ENCODE measurements at regions not wholly inside any gene's neighbourhood (a gene's known extent, or its start where the extent isn't known, plus 50 kb on each side); places are given as distances from the start of the nearest gene placed in this dataset.

DNA sequence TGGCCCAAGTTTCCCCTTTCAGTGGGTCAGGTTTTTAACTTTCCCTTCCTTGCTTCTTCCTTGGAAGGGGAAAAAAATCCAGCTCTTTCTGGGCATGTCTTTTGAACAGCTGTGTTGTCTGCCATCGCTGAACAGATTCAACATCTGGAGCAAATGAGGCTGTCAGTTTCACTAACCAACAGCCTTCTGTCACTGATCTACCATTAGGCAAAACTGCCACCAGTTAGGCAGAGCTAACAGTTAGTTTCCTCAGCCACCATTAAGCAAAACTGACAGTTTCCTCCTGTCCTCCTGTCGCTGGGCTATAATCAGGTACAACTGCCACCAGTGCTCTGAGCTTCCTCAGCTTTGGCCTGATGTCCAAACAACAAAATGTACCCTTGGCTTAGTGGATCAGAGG lies 81.9 kb downstream of the NPTX2 start:
- POLR2A ChIA-PET, result no interaction called here
- no peaks in the 10 kb centered on the region for H3K27me3 ChIP-seq (ENCODE audit: control insufficient read depth, insufficient read depth, low read length)
- H3K4me3 ChIP-seq (ENCODE audit: low read depth, low read length), result no peak overlapping the region
- DNase-seq (ENCODE audit: low read depth), result no peak
- no peaks in the 10 kb centered on the region for H3K36me3 ChIP-seq (ENCODE audit: control insufficient read depth, insufficient read depth, low read length)
- TF ChIP-seq, protein P1, sequence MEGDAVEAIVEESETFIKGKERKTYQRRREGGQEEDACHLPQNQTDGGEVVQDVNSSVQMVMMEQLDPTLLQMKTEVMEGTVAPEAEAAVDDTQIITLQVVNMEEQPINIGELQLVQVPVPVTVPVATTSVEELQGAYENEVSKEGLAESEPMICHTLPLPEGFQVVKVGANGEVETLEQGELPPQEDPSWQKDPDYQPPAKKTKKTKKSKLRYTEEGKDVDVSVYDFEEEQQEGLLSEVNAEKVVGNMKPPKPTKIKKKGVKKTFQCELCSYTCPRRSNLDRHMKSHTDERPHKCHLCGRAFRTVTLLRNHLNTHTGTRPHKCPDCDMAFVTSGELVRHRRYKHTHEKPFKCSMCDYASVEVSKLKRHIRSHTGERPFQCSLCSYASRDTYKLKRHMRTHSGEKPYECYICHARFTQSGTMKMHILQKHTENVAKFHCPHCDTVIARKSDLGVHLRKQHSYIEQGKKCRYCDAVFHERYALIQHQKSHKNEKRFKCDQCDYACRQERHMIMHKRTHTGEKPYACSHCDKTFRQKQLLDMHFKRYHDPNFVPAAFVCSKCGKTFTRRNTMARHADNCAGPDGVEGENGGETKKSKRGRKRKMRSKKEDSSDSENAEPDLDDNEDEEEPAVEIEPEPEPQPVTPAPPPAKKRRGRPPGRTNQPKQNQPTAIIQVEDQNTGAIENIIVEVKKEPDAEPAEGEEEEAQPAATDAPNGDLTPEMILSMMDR (IDR thresholded peaks at IDR 0.05; ENCODE audit: insufficient read depth, low read depth, low read length), result no peak
- CTCF ChIA-PET, result no interaction called here

DNA sequence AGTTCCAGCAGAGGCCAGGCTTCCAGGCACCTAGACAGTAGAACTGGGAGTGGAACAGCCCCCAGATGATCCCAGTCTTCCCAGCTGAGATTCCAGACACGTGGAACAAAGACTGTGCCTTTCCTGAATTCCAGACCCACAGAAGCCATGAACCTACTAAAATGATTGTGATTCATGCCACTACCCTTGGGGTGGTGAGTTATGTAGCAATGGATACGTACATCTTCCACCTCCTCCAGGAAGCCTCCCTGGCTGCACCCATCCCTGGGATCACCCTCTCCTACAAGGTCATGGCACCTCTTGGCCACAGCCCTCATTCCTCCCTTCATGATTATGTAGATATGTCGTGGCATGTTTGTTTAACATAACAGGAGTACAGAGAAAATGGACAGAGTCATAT lies 83.4 kb downstream of the NPTX2 start:
- ChIA-PET CTCF (no interaction called here), POLR2A (no interaction called here)
- H3K36me3 ChIP-seq (ENCODE audit: control insufficient read depth, insufficient read depth, low read length), result no peaks in the 10 kb centered on the region
- H3K4me3 ChIP-seq (ENCODE audit: low read depth, low read length), result no peak overlapping the region
- no peaks in the 10 kb centered on the region for H3K27me3 ChIP-seq (ENCODE audit: control insufficient read depth, insufficient read depth, low read length)
- TF ChIP-seq, protein P1 (IDR thresholded peaks at IDR 0.05; ENCODE audit: insufficient read depth, low read depth, low read length), result no peak
- DNase-seq (ENCODE audit: low read depth), result no peak

DNA sequence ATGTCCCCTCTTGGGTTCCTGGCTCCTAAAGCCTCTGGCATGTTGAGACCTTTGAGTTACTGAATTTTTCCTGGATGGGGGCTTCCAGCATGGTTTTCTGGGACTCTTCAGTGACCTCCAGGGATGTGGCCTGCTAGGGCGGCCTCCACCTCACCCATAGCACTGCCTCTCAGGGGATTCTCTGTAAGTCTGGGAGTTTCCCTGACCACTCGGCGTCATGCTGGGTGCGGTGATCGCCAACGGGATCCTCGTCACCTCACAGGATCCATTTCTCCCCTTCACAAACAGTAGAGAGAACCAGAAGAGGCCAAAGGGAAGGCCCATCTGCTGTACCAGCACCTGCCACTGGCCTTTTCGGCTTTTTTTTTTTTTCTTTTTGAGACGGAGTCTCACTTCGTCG lies 84.3 kb downstream of the NPTX2 start:
- ChIA-PET POLR2A (no interaction called here), CTCF (interaction anchor here (0.9 kb wide), 1 partner anchor 27 kb away, joined by 3 read pairs; no protein-coding TSS in a partner anchor)
- Histone ChIP-seq H3K4me3 (ENCODE audit: low read depth, low read length) (no peak overlapping the region), H3K36me3 (ENCODE audit: control insufficient read depth, insufficient read depth, low read length) (no peaks in the 10 kb centered on the region), H3K27me3 (ENCODE audit: control insufficient read depth, insufficient read depth, low read length) (no peaks in the 10 kb centered on the region)
- TF ChIP-seq, protein P1 (IDR thresholded peaks at IDR 0.05; ENCODE audit: insufficient read depth, low read depth, low read length), result no peak
- DNase-seq (ENCODE audit: low read depth), result no peak

DNA sequence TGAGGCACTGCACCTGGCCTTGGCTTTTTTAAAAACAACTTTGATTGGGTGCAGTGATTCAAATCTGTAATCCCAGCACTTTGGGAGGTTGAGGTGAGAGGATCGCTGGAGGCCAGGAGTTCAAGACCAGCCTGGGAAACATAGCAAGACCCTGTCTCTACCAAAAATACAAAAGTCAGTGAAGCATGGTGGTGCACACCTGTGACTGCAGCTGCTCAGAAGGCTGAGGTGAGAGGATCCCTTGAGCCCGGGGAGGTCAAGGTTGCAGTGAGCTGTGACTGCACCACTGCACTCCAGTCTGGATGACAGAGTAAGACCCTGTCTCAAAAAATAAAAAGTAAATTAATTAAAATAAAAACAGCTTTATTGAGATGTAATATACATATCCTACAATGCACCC lies 84.9 kb downstream of the NPTX2 start:
- Histone ChIP-seq H3K36me3 (ENCODE audit: control insufficient read depth, insufficient read depth, low read length) (no peaks in the 10 kb centered on the region), H3K27me3 (ENCODE audit: control insufficient read depth, insufficient read depth, low read length) (no peaks in the 10 kb centered on the region), H3K4me3 (ENCODE audit: low read depth, low read length) (no peak overlapping the region)
- TF ChIP-seq, protein P1 (IDR thresholded peaks at IDR 0.05; ENCODE audit: insufficient read depth, low read depth, low read length), result no peak
- DNase-seq (ENCODE audit: low read depth), result no peak
- ChIA-PET POLR2A (no interaction called here), CTCF (interaction anchor here (0.9 kb wide), 1 partner anchor 27 kb away, joined by 3 read pairs; no protein-coding TSS in a partner anchor)

DNA sequence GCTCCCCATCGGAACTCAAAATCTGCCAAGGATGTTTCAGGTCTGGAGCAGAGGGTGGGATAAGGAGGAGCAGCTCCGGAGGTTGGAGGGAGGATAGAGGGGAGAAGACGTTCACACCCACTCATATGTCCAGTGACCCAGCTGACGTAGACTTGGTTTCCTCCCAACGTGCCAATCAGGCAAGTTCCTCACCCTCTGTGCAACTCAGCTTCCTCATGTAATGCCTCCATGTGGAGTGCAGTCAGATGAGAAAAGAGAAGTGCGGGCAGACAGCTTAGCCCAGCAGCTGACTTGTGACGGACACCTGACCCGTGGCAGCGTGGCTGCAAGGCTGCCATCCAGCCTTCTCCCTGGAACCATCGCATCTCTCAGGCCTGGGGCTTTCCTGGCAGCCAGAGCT lies 86.8 kb downstream of the NPTX2 start:
- no peaks in the 10 kb centered on the region for H3K27me3 ChIP-seq (ENCODE audit: control insufficient read depth, insufficient read depth, low read length)
- TF ChIP-seq, protein P1 (IDR thresholded peaks at IDR 0.05; ENCODE audit: insufficient read depth, low read depth, low read length), result no peak
- no peak for DNase-seq (ENCODE audit: low read depth)
- CTCF ChIA-PET, result interaction anchor here (1.1 kb wide), 1 partner anchor 137 kb away, joined by 3 read pairs; no protein-coding TSS in a partner anchor
- no peaks in the 10 kb centered on the region for H3K36me3 ChIP-seq (ENCODE audit: control insufficient read depth, insufficient read depth, low read length)
- POLR2A ChIA-PET, result no interaction called here
- H3K4me3 ChIP-seq (ENCODE audit: low read depth, low read length), result no peak overlapping the region

Data from BJ (cell line).